Glutamatergic neuron (in vitro differentiated cells): ENCODE measurements at regions not wholly inside any gene's neighbourhood (a gene's known extent, or its start where the extent isn't known, plus 50 kb on each side); places are given as distances from the start of the nearest gene placed in this dataset.

Experiments used
- DNase-seq: peaks from one replicate; pipeline ENCODE4 v3.0.0; 2022
- H3K27ac Mint-ChIP-seq: one replicate; pipeline ENCODE4 v1.8.0; 2020; ENCODE audit warnings: mild to moderate bottlenecking, mixed read lengths, inconsistent platforms; ENCODE audit not compliant: unreplicated experiment
- H3K27me3 Mint-ChIP-seq: one replicate; pipeline ENCODE4 v1.8.0; 2020; ENCODE audit warnings: mild to moderate bottlenecking, moderate library complexity, mixed read lengths, inconsistent platforms; ENCODE audit not compliant: unreplicated experiment
- H3K36me3 Mint-ChIP-seq: one replicate; pipeline ENCODE4 v1.8.0; 2020; ENCODE audit warnings: mild to moderate bottlenecking, mixed read lengths, inconsistent platforms; ENCODE audit not compliant: unreplicated experiment
- H3K4me1 Mint-ChIP-seq: one replicate; pipeline ENCODE4 v1.8.0; 2020; ENCODE audit warnings: mild to moderate bottlenecking, low read depth, mixed read lengths, inconsistent platforms; ENCODE audit not compliant: unreplicated experiment
- H3K4me3 Mint-ChIP-seq: one replicate; pipeline ENCODE4 v1.8.0; 2020; ENCODE audit warnings: mild to moderate bottlenecking, mixed read lengths, inconsistent platforms; ENCODE audit not compliant: unreplicated experiment
- H3K9me3 Mint-ChIP-seq: one replicate; pipeline ENCODE4 v1.8.0; 2020; ENCODE audit warnings: mild to moderate bottlenecking, moderate library complexity, mixed read lengths, inconsistent platforms; ENCODE audit not compliant: unreplicated experiment
- CTCF ChIP-seq: fragments of 200-600 bp; sonication (generic); IDR thresholded peaks from one replicate; pipeline ENCODE4 v1.5.0; 2021; ENCODE audit not compliant: partially characterized antibody, unreplicated experiment

GRCh38 chr11:109023036-109023435, 358.2 kb downstream of the DDX10 start:
- peaks cover 2% of the 10 kb centered on the region for H3K27me3 Mint-ChIP-seq
- DNase-seq = no peak
- no peak for TF ChIP-seq CTCF
- no peak overlapping the region for H3K27ac Mint-ChIP-seq
- no peaks in the 10 kb centered on the region for H3K36me3 Mint-ChIP-seq
- no peak overlapping the region for H3K4me3 Mint-ChIP-seq
- H3K4me1 Mint-ChIP-seq = no peaks in the 10 kb centered on the region
- peaks cover 4% of the 10 kb centered on the region for H3K9me3 Mint-ChIP-seq

- Mint-ChIP-seq H3K27ac (no peak overlapping the region), H3K9me3 (peaks cover 3% of the 10 kb centered on the region), H3K4me3 (no peak overlapping the region), H3K4me1 (no peaks in the 10 kb centered on the region), H3K27me3 (no peaks in the 10 kb centered on the region), H3K36me3 (no peaks in the 10 kb centered on the region)
- DNase-seq = no peak
- TF ChIP-seq CTCF = no peak
Measured at GRCh38 chr11:109026891-109027489, 362.1 kb downstream of the DDX10 start.

GRCh38 chr11:109027851-109028250, 363.0 kb downstream of the DDX10 start:
- no peak for DNase-seq
- no peak for TF ChIP-seq CTCF
- Mint-ChIP-seq H3K4me3 (no peak overlapping the region), H3K4me1 (no peaks in the 10 kb centered on the region), H3K27me3 (no peaks in the 10 kb centered on the region), H3K36me3 (no peaks in the 10 kb centered on the region), H3K27ac (no peak overlapping the region), H3K9me3 (peaks cover 3% of the 10 kb centered on the region)

GRCh38 chr11:109029927-109030326, 365.1 kb downstream of the DDX10 start:
- no peak for TF ChIP-seq CTCF
- H3K36me3 Mint-ChIP-seq = no peaks in the 10 kb centered on the region
- no peaks in the 10 kb centered on the region for H3K27me3 Mint-ChIP-seq
- no peak overlapping the region for H3K4me3 Mint-ChIP-seq
- H3K27ac Mint-ChIP-seq = no peak overlapping the region
- no peak for DNase-seq
- H3K9me3 Mint-ChIP-seq = peaks cover under 1% of the 10 kb centered on the region
- H3K4me1 Mint-ChIP-seq = no peaks in the 10 kb centered on the region

- Mint-ChIP-seq H3K9me3 (no peaks in the 10 kb centered on the region), H3K4me1 (no peaks in the 10 kb centered on the region), H3K27me3 (no peaks in the 10 kb centered on the region), H3K36me3 (no peaks in the 10 kb centered on the region), H3K4me3 (no peak overlapping the region), H3K27ac (no peak overlapping the region)
- no peak for DNase-seq
- no peak for TF ChIP-seq CTCF
Measured at GRCh38 chr11:109033627-109034338, 368.9 kb downstream of the DDX10 start.
